HAP-1 (cell line): ENCODE measurements at regions not wholly inside any gene's neighbourhood (a gene's known extent, or its start where the extent isn't known, plus 50 kb on each side); places are given as distances from the start of the nearest gene placed in this dataset.
"Not testable (repeated sequence)": the region's sequence is repeated elsewhere in the genome, so short reads cannot be mapped to it uniquely, and the experiment has no call there.

Source experiments
- DNase-seq, 2 experiments: peaks; one replicate each; pipeline ENCODE4 v3.0.0-alpha.2; 2016 to 2020; ENCODE audit warnings: low spot score in 2 of 2
- H3K27me3 ChIP-seq: fragments of 250-450 bp; sonication (Bioruptor Pico); 2 replicates; pipeline ENCODE4 v1.5.1; 2020; ENCODE audit warnings: low read depth, mild to moderate bottlenecking, moderate library complexity
- H3K36me3 ChIP-seq: fragments of 250-450 bp; sonication (Bioruptor Pico); replicated peaks from 2 replicates; pipeline ENCODE4 v1.5.1; 2020; ENCODE audit warnings: mild to moderate bottlenecking
- H3K4me1 ChIP-seq: fragments of 250-450 bp; sonication (Bioruptor Pico); 2 replicates; pipeline ENCODE4 v1.5.1; 2020; ENCODE audit warnings: mild to moderate bottlenecking
- H3K4me3 ChIP-seq: fragments of 250-450 bp; sonication (Bioruptor Pico); 2 replicates; pipeline ENCODE4 v1.5.1; 2020; ENCODE audit warnings: mild to moderate bottlenecking, moderate library complexity
- H3K9me3 ChIP-seq: fragments of 250-450 bp; sonication (Bioruptor Pico); 2 replicates; pipeline ENCODE4 v1.5.1; 2020; ENCODE audit warnings: mild to moderate bottlenecking, moderate library complexity
- in situ Hi-C: fragments of 300-500 bp; cut with MboI; formaldehyde crosslinking; loops from 3 replicates; pipeline ENCODE4 v1.14.3; 2020; ENCODE audit warnings: low sequenced_read_pairs, inconsistent platforms, mixed read lengths

DNA sequence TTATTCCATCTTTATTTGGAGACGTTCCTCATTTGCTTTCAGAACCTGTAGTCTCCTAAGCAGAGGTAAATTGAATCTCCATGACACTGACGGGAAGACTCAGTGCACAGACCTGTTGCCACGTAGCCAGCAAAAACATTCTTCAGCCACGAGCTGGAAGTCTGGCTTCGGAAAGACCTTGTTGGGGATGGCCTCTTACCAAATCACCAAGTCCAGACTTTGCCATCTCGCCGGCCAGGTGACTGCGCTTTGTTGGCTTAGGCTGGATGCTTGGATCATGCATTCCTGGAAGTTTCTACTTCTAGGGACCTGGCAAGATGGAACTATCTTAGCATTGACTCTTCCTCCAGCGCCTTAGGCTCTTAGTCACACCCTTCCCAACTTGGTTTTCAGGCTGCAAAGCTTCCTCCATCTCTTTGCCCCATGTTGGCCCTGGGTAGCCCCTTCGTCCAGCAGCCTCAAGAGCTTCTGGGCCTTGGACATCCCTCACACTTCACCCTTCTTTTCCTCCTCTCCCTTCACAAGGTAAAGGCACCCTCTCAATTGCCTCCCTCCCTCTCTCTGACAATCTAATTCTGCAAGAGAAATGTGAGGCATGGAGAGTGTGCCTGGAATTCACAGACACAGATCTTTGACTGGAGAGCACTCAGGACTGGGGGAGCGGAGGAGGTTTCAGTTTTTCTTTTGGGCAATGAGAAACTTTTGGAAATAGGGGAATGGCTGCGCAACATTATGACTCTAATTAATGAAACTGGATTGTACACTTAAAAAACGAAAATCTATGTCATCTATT lies 451.9 kb upstream of the MKI67 start:
- Histone ChIP-seq H3K9me3 (no peaks in the 10 kb centered on the region), H3K4me1 (no peaks in the 10 kb centered on the region), H3K27me3 (no peaks in the 10 kb centered on the region), H3K4me3 (no peak overlapping the region), H3K36me3 (no peaks in the 10 kb centered on the region)
- no peak for DNase-seq
- in situ Hi-C loops: no loop called here

GRCh38 chr10:128578766-128579165 lies 452.5 kb upstream of the MKI67 start:
- Histone ChIP-seq H3K4me3 (no peak overlapping the region), H3K4me1 (no peaks in the 10 kb centered on the region), H3K36me3 (no peaks in the 10 kb centered on the region), H3K27me3 (no peaks in the 10 kb centered on the region), H3K9me3 (no peaks in the 10 kb centered on the region)
- no peak for DNase-seq
- in situ Hi-C loops: no loop called here

DNA sequence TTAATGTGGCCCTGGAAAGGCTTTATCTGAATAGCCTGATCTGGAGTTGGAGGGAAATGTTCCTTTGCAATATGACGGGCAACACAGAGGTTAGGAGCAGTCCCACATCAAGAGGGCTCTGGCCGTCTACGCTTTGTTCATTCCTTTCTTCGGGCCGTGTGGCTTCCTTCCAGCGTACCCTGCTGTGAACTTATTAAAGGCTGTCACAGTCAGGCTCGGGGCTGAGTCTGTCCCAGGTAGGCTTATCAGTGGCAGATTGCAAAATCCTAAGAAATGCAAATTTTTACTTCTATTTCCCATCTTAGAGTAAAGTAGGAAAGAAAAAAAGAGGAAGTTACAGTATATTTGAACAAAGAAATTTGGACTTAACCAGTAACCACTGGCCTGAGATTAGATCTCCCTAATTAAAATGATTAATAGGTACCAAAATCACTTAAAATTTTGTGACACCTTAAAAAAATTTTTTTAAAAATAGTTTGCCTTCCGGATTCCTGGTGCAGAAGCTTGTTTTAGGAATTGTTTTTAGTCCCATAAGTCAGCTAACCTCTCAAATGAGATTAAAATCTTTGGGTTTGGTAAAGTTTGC lies 453.1 kb upstream of the MKI67 start:
- in situ Hi-C loops: no loop called here

GRCh38 chr10:128579901-128580300 lies 453.7 kb upstream of the MKI67 start:
- Histone ChIP-seq H3K27me3 (no peaks in the 10 kb centered on the region), H3K9me3 (no peaks in the 10 kb centered on the region), H3K36me3 (no peaks in the 10 kb centered on the region), H3K4me3 (no peak overlapping the region), H3K4me1 (no peaks in the 10 kb centered on the region)
- DNase-seq: no peak
- in situ Hi-C loops: no loop called here

More for the DNA sequence above, 453.1 kb upstream of the MKI67 start:
- Histone ChIP-seq H3K36me3 (no peaks in the 10 kb centered on the region), H3K4me1 (no peaks in the 10 kb centered on the region), H3K4me3 (no peak overlapping the region), H3K27me3 (no peaks in the 10 kb centered on the region), H3K9me3 (no peaks in the 10 kb centered on the region)
- DNase-seq: no peak

GRCh38 chr10:128583125-128583524 lies 456.9 kb upstream of the MKI67 start:
- H3K27me3 ChIP-seq, H3K9me3 ChIP-seq, H3K4me1 ChIP-seq, H3K36me3 ChIP-seq, DNase-seq, H3K4me3 ChIP-seq, in situ Hi-C loops: not testable (repeated sequence)

DNA sequence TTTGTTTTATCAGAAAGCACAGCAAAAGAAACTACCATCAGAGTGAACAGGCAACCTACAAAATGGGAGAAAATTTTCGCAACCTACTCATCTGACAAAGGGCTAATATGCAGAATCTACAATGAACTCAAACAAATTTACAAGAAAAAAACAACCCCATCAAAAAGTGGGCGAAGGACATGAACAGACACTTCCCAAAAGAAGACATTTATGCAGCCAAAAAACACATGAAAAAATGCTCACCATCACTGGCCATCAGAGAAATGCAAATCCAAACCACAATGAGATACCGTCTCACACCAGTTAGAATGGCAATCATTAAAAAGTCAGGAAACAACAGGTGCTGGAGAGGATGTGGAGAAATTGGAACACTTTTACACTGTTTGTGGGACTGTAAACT lies 460.4 kb upstream of the MKI67 start:
- H3K9me3 ChIP-seq, H3K36me3 ChIP-seq, H3K27me3 ChIP-seq, H3K4me1 ChIP-seq, H3K4me3 ChIP-seq, DNase-seq, in situ Hi-C loops: not testable (repeated sequence)

- Histone ChIP-seq H3K4me3 (no peak overlapping the region), H3K36me3 (no peaks in the 10 kb centered on the region), H3K9me3 (no peaks in the 10 kb centered on the region), H3K27me3 (no peaks in the 10 kb centered on the region), H3K4me1 (no peaks in the 10 kb centered on the region)
- DNase-seq: no peak
- in situ Hi-C loops: no loop called here
Measured at GRCh38 chr10:128587689-128588088, 461.5 kb upstream of the MKI67 start.

DNA sequence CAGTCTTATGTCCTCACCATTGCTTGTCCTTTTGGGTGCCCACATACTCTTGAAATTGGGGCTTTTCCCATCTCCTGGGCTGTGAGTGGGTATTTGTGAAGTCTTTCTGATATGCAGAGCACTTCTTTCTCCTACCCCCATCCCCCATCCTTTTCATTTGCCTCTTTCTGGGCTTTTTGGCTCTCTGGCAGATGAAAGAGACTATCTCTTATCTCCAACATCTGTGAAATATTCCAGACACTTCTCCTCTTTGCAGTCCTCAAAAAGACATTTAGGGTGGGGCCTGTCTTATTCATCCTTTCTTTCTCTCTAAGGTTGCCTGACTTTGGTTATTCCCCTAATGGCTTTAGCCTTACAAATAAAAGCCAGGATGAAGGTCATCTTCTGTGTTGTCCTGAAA lies 462.2 kb upstream of the MKI67 start:
- in situ Hi-C loops: no loop called here
- Histone ChIP-seq H3K4me1 (no peaks in the 10 kb centered on the region), H3K9me3 (no peaks in the 10 kb centered on the region), H3K27me3 (no peaks in the 10 kb centered on the region), H3K4me3 (no peak overlapping the region), H3K36me3 (no peaks in the 10 kb centered on the region)
- no peak for DNase-seq

DNA sequence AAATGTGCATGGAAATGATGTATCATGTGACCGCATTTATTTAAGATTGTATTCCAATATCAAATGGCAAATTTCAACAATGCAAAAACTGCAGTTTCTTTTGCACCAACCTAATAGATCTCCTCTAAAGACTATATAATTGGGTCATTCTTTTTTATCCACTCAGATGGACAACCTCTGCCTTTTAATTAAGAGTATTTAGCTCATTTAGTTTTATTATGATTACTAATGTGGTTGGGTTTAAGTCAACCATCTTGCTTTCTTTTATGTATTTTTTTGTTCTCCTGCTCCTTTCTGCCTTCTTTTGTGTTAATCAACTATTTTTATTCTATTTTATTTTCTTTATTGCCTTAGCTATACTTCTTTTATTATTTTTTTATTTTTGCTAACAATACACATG lies 468.5 kb upstream of the MKI67 start:
- Histone ChIP-seq H3K27me3 (no peaks in the 10 kb centered on the region), H3K9me3 (no peaks in the 10 kb centered on the region), H3K4me3 (no peak overlapping the region), H3K36me3 (no peaks in the 10 kb centered on the region), H3K4me1 (no peaks in the 10 kb centered on the region)
- DNase-seq: no peak
- in situ Hi-C loops: no loop called here

DNA sequence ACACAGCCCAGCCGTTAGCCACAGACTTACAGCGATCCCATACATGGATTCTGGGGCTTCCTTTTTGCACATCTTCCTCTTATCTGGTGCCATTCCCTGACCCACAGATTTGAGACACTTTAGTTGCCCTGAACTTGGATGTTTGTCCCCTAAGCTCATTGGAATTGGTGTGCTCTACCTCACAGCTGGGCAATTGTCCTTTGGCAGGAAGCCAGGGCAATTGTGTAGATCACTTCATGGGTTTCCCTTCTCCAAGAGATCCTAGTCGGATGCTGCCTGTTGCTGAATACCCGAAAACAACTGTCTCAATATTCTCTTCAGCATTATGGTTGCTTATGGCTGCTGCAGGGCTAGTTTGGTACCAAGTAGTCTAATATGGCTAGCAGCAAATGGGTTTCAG lies 470.7 kb upstream of the MKI67 start:
- Histone ChIP-seq H3K9me3 (no peaks in the 10 kb centered on the region), H3K4me3 (no peak overlapping the region), H3K27me3 (no peaks in the 10 kb centered on the region), H3K4me1 (no peaks in the 10 kb centered on the region), H3K36me3 (no peaks in the 10 kb centered on the region)
- no peak for DNase-seq
- in situ Hi-C loops: no loop called here

DNA sequence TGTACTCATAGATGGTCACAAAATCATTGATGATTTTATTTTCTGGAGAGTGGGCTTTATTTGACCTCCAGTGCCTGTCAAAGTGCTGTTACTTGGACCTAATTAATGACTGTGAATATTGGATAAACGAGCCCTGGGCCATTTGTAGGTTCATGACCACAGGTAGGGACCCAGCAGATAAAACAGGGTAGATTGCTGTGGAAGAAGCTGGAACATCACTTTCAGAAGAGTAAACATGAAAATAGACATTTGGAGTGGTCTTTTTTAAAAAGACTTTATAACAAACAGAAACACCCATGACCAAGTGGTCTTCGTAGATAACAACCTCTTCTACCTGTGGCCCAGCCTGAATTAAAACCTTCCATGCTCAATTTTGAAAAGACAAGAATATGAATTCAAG lies 472.8 kb upstream of the MKI67 start:
- Histone ChIP-seq H3K27me3 (no peaks in the 10 kb centered on the region), H3K9me3 (no peaks in the 10 kb centered on the region), H3K36me3 (no peaks in the 10 kb centered on the region), H3K4me3 (no peak overlapping the region), H3K4me1 (no peaks in the 10 kb centered on the region)
- in situ Hi-C loops: no loop called here
- DNase-seq: no peak

GRCh38 chr10:128599538-128599937 lies 473.3 kb upstream of the MKI67 start:
- Histone ChIP-seq H3K27me3 (no peaks in the 10 kb centered on the region), H3K36me3 (no peaks in the 10 kb centered on the region), H3K4me3 (no peak overlapping the region), H3K4me1 (no peaks in the 10 kb centered on the region), H3K9me3 (no peaks in the 10 kb centered on the region)
- no peak for DNase-seq
- in situ Hi-C loops: no loop called here

- no peak overlapping the region for H3K4me3 ChIP-seq
- H3K4me1 ChIP-seq: no peaks in the 10 kb centered on the region
- no peaks in the 10 kb centered on the region for H3K27me3 ChIP-seq
- H3K9me3 ChIP-seq: no peaks in the 10 kb centered on the region
- DNase-seq: no peak
- no peaks in the 10 kb centered on the region for H3K36me3 ChIP-seq
- in situ Hi-C loops: no loop called here
Measured at GRCh38 chr10:128602183-128602582, 476.0 kb upstream of the MKI67 start.

DNA sequence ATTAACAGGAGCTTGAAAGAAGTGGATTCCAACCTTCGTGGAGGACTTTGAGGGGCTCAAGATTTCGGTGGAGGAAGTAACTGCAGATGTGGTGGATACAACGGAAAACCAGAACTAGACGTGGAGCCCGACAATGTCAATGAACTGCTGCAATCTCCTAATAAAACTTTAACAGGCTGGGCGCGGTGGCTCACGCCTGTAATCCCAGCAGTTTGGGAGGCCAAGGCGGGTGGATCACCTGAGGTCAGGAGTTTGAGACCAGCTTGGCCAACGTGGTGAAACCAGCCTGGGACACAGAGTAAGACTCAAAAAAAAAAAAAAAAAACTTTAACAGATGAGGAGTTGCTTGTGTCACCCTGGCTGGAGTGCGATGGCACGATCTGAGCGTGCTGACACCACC lies 477.8 kb upstream of the MKI67 start:
- Histone ChIP-seq H3K4me3 (no peak overlapping the region), H3K36me3 (no peaks in the 10 kb centered on the region), H3K27me3 (no peaks in the 10 kb centered on the region), H3K4me1 (no peaks in the 10 kb centered on the region), H3K9me3 (no peaks in the 10 kb centered on the region)
- in situ Hi-C loops: no loop called here
- no peak for DNase-seq

DNA sequence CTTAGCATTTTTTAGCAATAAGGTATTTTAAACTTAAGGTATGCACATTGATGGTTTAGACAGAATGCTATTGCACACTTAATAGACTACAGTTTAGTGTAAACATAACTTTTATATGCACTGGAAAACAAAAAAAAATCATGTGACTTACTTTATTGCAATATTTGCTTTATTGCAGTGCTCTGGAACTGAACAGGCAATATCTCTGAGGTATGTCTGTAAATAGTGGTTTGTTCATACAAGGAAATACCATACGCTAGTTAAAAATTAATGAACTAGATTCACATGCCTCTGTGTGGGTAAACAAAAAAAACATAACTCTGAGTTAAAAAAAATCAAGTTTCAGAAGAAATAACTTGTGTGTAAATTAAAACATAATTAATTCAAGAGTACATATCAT lies 479.0 kb upstream of the MKI67 start:
- Histone ChIP-seq H3K4me3 (no peak overlapping the region), H3K9me3 (no peaks in the 10 kb centered on the region), H3K36me3 (no peaks in the 10 kb centered on the region), H3K4me1 (no peaks in the 10 kb centered on the region), H3K27me3 (no peaks in the 10 kb centered on the region)
- no peak for DNase-seq
- in situ Hi-C loops: no loop called here
